ENCODE measurements at regions not wholly inside any gene's neighbourhood (a gene's known extent, or its start where the extent isn't known, plus 50 kb on each side); places are given as distances from the start of the nearest gene placed in this dataset.

DNA sequence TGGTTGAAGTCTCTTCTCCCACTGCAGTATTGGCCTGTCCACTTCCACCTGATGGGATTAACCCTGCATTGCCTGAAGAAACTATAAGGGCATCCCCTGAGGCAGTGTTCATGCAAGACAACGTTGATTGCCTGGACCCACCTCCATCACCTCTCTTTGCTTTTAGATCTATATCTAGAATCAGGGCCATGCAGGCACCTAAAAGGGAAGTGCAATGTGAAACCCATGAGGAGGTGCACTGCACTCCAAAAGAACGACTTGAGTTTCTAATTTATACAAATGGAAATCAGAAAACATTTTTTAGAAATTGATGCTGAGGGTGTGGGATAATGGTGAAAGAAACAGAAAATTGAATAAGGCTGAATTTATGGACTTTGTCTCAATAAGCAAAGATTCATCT lies 694.4 kb downstream of the TRAM1L1 start:
- Histone ChIP-seq H3K4ac (ENCODE audit: low read length) (no peak overlapping the region), H3K14ac (ENCODE audit: low read length) (no peak overlapping the region), H4K8ac (ENCODE audit: low read depth, low read length) (no peak overlapping the region), H3K18ac (ENCODE audit: low read length) (no peak overlapping the region), H3K79me1 (ENCODE audit: low read depth, low read length) (no peaks in the 10 kb centered on the region), H3K4me2 (ENCODE audit: insufficient read depth, low read length, poor library complexity, severe bottlenecking) (no peak overlapping the region), H2BK12ac (ENCODE audit: low read length) (no peak overlapping the region), H2AK5ac (ENCODE audit: low read depth, low read length) (no peak overlapping the region), H2AFZ (ENCODE audit: low read length) (no peak overlapping the region), H3K23ac (ENCODE audit: low read depth, low read length, poor library complexity) (no peak overlapping the region), H3K4me3 (ENCODE audit: low read length in 2 of 2) (no peak overlapping the region), H3K27me3 (ENCODE audit: control insufficient read depth in 3 of 3, insufficient read depth in 3 of 3, low read depth in 1 of 3, low read length in 3 of 3) (no peaks in the 10 kb centered on the region), H2BK120ac (ENCODE audit: low read depth, low read length) (no peak overlapping the region), H3K9me3 (replicated peaks in 1 of 2; ENCODE audit: control insufficient read depth in 2 of 2, insufficient read depth in 1 of 2, low read depth in 1 of 2, low read length in 2 of 2) (no peaks in the 10 kb centered on the region), H2BK5ac (ENCODE audit: low read length) (no peak overlapping the region), H4K91ac (ENCODE audit: low read depth, low read length, poor library complexity) (no peak overlapping the region), H3K4me1 (ENCODE audit: control insufficient read depth in 2 of 2, insufficient read depth in 1 of 2, low read depth in 1 of 2, low read length in 2 of 2) (no peaks in the 10 kb centered on the region), H3K36me3 (replicated peaks in 1 of 2; ENCODE audit: control insufficient read depth in 2 of 2, insufficient read depth in 2 of 2, low read length in 2 of 2) (no peaks in the 10 kb centered on the region), H3K27ac (replicated peaks; ENCODE audit: low read length) (no peak overlapping the region), H2BK15ac (ENCODE audit: low read length) (no peak overlapping the region), H3K9ac (ENCODE audit: low read depth, low read length, poor library complexity) (no peak overlapping the region)
- no peak for DNase-seq (ENCODE audit: low spot score)
- no CpG with 5 or more reads among the region's 2 CpGs for WGBS, 2 donors (ENCODE audit: extremely low coverage in 2 of 2, insufficient read length in 2 of 2, insufficient replicate concordance in 1 of 2)

DNA sequence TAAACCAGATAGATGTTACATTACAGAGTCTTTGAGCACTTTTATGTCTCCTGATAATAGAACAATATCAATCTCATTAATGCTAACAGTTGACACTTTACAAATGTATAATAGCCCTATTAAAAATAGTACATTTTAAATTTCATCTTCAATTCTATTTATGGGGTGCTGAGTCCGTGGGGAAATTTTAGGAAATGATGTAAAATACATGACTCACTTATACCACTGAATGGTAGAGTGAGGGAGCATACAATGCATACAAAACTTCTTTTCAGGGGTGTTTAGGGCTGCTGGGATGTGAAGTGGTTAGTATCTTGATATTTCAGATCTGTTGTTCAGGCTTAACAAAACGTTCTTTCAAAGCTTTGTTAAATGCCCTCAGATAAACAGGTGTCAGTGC lies 696.2 kb downstream of the TRAM1L1 start:
- H3K18ac ChIP-seq (ENCODE audit: low read length), result no peak overlapping the region
- no peak overlapping the region for H2BK15ac ChIP-seq (ENCODE audit: low read length)
- no CpG with 5 or more reads among the region's 2 CpGs for WGBS, 2 donors (ENCODE audit: extremely low coverage in 2 of 2, insufficient read length in 2 of 2, insufficient replicate concordance in 1 of 2)
- H2BK120ac ChIP-seq (ENCODE audit: low read depth, low read length), result no peak overlapping the region
- H3K4me2 ChIP-seq (ENCODE audit: insufficient read depth, low read length, poor library complexity, severe bottlenecking), result no peak overlapping the region
- no peak overlapping the region for H2AK5ac ChIP-seq (ENCODE audit: low read depth, low read length)
- H2BK12ac ChIP-seq (ENCODE audit: low read length), result no peak overlapping the region
- H4K8ac ChIP-seq (ENCODE audit: low read depth, low read length), result no peak overlapping the region
- no peak overlapping the region for H3K9ac ChIP-seq (ENCODE audit: low read depth, low read length, poor library complexity)
- H3K27ac ChIP-seq (replicated peaks; ENCODE audit: low read length), result no peak overlapping the region
- DNase-seq (ENCODE audit: low spot score), result no peak
- H3K23ac ChIP-seq (ENCODE audit: low read depth, low read length, poor library complexity), result no peak overlapping the region
- H2AFZ ChIP-seq (ENCODE audit: low read length), result no peak overlapping the region
- H3K4me1 ChIP-seq (ENCODE audit: control insufficient read depth in 2 of 2, insufficient read depth in 1 of 2, low read depth in 1 of 2, low read length in 2 of 2), result no peaks in the 10 kb centered on the region
- no peaks in the 10 kb centered on the region for H3K36me3 ChIP-seq (replicated peaks in 1 of 2; ENCODE audit: control insufficient read depth in 2 of 2, insufficient read depth in 2 of 2, low read length in 2 of 2)
- no peak overlapping the region for H4K91ac ChIP-seq (ENCODE audit: low read depth, low read length, poor library complexity)
- H2BK5ac ChIP-seq (ENCODE audit: low read length), result no peak overlapping the region
- no peak overlapping the region for H3K4ac ChIP-seq (ENCODE audit: low read length)
- H3K79me1 ChIP-seq (ENCODE audit: low read depth, low read length), result no peaks in the 10 kb centered on the region
- no peak overlapping the region for H3K14ac ChIP-seq (ENCODE audit: low read length)
- no peaks in the 10 kb centered on the region for H3K27me3 ChIP-seq (ENCODE audit: control insufficient read depth in 3 of 3, insufficient read depth in 3 of 3, low read depth in 1 of 3, low read length in 3 of 3)
- H3K4me3 ChIP-seq (ENCODE audit: low read length in 2 of 2), result no peak overlapping the region
- no peaks in the 10 kb centered on the region for H3K9me3 ChIP-seq (replicated peaks in 1 of 2; ENCODE audit: control insufficient read depth in 2 of 2, insufficient read depth in 1 of 2, low read depth in 1 of 2, low read length in 2 of 2)

DNA sequence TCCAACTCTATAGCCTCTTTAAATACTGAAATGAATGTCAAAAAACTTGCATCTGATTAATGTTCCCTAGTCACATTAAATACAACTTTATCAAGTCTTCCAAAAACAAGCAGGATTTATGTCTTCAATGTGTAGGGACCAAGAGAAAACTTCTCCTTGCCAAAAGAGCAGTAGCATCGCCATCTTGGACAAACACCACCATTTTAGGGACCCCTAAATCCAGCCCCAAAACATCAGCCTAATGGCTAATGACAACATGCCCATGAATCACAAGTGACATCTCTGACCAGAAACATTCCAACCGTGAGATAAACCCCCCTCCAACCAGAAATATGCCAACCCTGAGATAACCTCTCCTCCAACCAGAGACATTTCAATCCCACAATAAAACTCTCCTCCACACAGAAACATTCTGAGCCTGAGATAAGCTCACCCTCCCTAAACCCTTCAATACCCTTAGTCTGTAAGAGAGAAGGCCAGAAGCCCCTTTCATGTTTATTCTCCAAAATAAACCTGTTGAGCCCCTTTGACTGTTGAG lies 697.4 kb downstream of the TRAM1L1 start:
- Histone ChIP-seq H3K14ac (ENCODE audit: low read length) (no peak overlapping the region), H3K27me3 (ENCODE audit: control insufficient read depth in 3 of 3, insufficient read depth in 3 of 3, low read depth in 1 of 3, low read length in 3 of 3) (no peaks in the 10 kb centered on the region), H3K18ac (ENCODE audit: low read length) (no peak overlapping the region), H2AK5ac (ENCODE audit: low read depth, low read length) (no peak overlapping the region), H2BK120ac (ENCODE audit: low read depth, low read length) (no peak overlapping the region), H3K4me3 (ENCODE audit: low read length in 2 of 2) (no peak overlapping the region), H3K4ac (ENCODE audit: low read length) (no peak overlapping the region), H2BK15ac (ENCODE audit: low read length) (no peak overlapping the region), H3K4me1 (ENCODE audit: control insufficient read depth in 2 of 2, insufficient read depth in 1 of 2, low read depth in 1 of 2, low read length in 2 of 2) (no peaks in the 10 kb centered on the region), H2AFZ (ENCODE audit: low read length) (no peak overlapping the region), H3K23ac (ENCODE audit: low read depth, low read length, poor library complexity) (no peak overlapping the region), H2BK12ac (ENCODE audit: low read length) (no peak overlapping the region), H2BK5ac (ENCODE audit: low read length) (no peak overlapping the region), H4K91ac (ENCODE audit: low read depth, low read length, poor library complexity) (no peak overlapping the region), H3K9me3 (replicated peaks in 1 of 2; ENCODE audit: control insufficient read depth in 2 of 2, insufficient read depth in 1 of 2, low read depth in 1 of 2, low read length in 2 of 2) (no peaks in the 10 kb centered on the region), H3K27ac (replicated peaks; ENCODE audit: low read length) (no peak overlapping the region), H3K79me1 (ENCODE audit: low read depth, low read length) (no peaks in the 10 kb centered on the region), H3K36me3 (replicated peaks in 1 of 2; ENCODE audit: control insufficient read depth in 2 of 2, insufficient read depth in 2 of 2, low read length in 2 of 2) (no peaks in the 10 kb centered on the region), H4K8ac (ENCODE audit: low read depth, low read length) (no peak overlapping the region), H3K9ac (ENCODE audit: low read depth, low read length, poor library complexity) (no peak overlapping the region), H3K4me2 (ENCODE audit: insufficient read depth, low read length, poor library complexity, severe bottlenecking) (no peak overlapping the region)
- WGBS, 2 donors (ENCODE audit: extremely low coverage in 2 of 2, insufficient read length in 2 of 2, insufficient replicate concordance in 1 of 2), result no CpG with 5 or more reads among the region's 2 CpGs
- DNase-seq (ENCODE audit: low spot score), result no peak

DNA sequence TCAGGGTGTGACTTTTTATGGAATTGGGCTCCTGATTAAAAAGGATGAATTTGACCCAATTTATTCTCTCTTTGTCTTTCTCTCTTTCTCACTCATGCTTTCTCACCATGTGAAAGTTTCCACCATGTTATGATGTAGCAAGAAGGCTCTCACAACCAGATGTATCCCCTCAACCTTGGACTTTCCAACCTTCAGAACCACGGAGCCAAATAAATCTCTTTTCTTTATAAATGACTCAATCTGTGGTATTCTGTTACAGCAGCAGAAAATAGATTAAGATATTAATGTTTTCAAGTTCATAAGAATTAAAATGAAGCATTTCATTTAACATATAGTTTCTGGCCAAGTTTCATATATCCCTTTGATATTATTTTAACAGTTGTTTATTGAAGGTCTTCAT lies 698.5 kb downstream of the TRAM1L1 start:
- Histone ChIP-seq H2AK5ac (ENCODE audit: low read depth, low read length) (no peak overlapping the region), H2BK5ac (ENCODE audit: low read length) (no peak overlapping the region), H3K14ac (ENCODE audit: low read length) (no peak overlapping the region), H2BK120ac (ENCODE audit: low read depth, low read length) (no peak overlapping the region), H3K27me3 (ENCODE audit: control insufficient read depth in 3 of 3, insufficient read depth in 3 of 3, low read depth in 1 of 3, low read length in 3 of 3) (no peaks in the 10 kb centered on the region), H3K4ac (ENCODE audit: low read length) (no peak overlapping the region), H3K27ac (replicated peaks; ENCODE audit: low read length) (no peak overlapping the region), H3K36me3 (replicated peaks in 1 of 2; ENCODE audit: control insufficient read depth in 2 of 2, insufficient read depth in 2 of 2, low read length in 2 of 2) (no peaks in the 10 kb centered on the region), H3K9ac (ENCODE audit: low read depth, low read length, poor library complexity) (no peak overlapping the region), H3K23ac (ENCODE audit: low read depth, low read length, poor library complexity) (no peak overlapping the region), H2BK12ac (ENCODE audit: low read length) (no peak overlapping the region), H2AFZ (ENCODE audit: low read length) (no peak overlapping the region), H3K4me1 (ENCODE audit: control insufficient read depth in 2 of 2, insufficient read depth in 1 of 2, low read depth in 1 of 2, low read length in 2 of 2) (no peaks in the 10 kb centered on the region), H3K79me1 (ENCODE audit: low read depth, low read length) (no peaks in the 10 kb centered on the region), H2BK15ac (ENCODE audit: low read length) (no peak overlapping the region), H3K9me3 (replicated peaks in 1 of 2; ENCODE audit: control insufficient read depth in 2 of 2, insufficient read depth in 1 of 2, low read depth in 1 of 2, low read length in 2 of 2) (no peaks in the 10 kb centered on the region), H4K8ac (ENCODE audit: low read depth, low read length) (no peak overlapping the region), H3K18ac (ENCODE audit: low read length) (no peak overlapping the region), H3K4me3 (ENCODE audit: low read length in 2 of 2) (no peak overlapping the region), H3K4me2 (ENCODE audit: insufficient read depth, low read length, poor library complexity, severe bottlenecking) (no peak overlapping the region), H4K91ac (ENCODE audit: low read depth, low read length, poor library complexity) (no peak overlapping the region)
- no peak for DNase-seq (ENCODE audit: low spot score)
- WGBS, 2 donors (ENCODE audit: extremely low coverage in 2 of 2, insufficient read length in 2 of 2, insufficient replicate concordance in 1 of 2), result no CpG with 5 or more reads among the region's 1 CpG

Data from neuronal stem cell (in vitro differentiated cells).